GM19023 (cell line): ENCODE measurements at regions not wholly inside any gene's neighbourhood (a gene's known extent, or its start where the extent isn't known, plus 50 kb on each side); places are given as distances from the start of the nearest gene placed in this dataset.

Source experiments
- ATAC-seq: cut with Tn5 transposase; IDR thresholded peaks from one replicate; pipeline ENCODE4 v1.9.1; 2021; ENCODE audit warnings: mild to moderate bottlenecking, moderate library complexity; ENCODE audit not compliant: unreplicated experiment

GRCh38 chr7:116445447-116446211, 53.9 kb upstream of the CAV2 start:
- no peak for ATAC-seq

GRCh38 chr7:116446212-116446855, 53.2 kb upstream of the CAV2 start:
- ATAC-seq = no peak

- no peak for ATAC-seq
These were observed 52.1 kb upstream of the CAV2 start for GRCh38 chr7:116447436-116447835.

- no peak for ATAC-seq
These were observed 51.3 kb upstream of the CAV2 start for GRCh38 chr7:116447966-116448839.

- no peak for ATAC-seq
These were observed 50.1 kb upstream of the CAV2 start for GRCh38 chr7:116449441-116449840.
